Peyer's patch (tissue), 4 donors: ENCODE measurements at regions not wholly inside any gene's neighbourhood (a gene's known extent, or its start where the extent isn't known, plus 50 kb on each side); places are given as distances from the start of the nearest gene placed in this dataset.

Source experiments
- DNase-seq, 3 donors: peaks; one replicate each; pipeline ENCODE4 v3.0.0-alpha.2; 2017 to 2019
- H3K27ac ChIP-seq, 4 donors: fragments of 200-600 bp; sonication (generic); one replicate each; pipeline ENCODE4 v1.5.1; 2016 to 2019
- H3K27me3 ChIP-seq, 2 donors: fragments of 200-600 bp; sonication (generic); one replicate each; pipeline ENCODE4 v1.5.1; 2019
- H3K36me3 ChIP-seq, 3 donors: fragments of 200-600 bp; sonication (generic); one replicate each; pipeline ENCODE4 v1.5.1; 2016 to 2019
- H3K4me1 ChIP-seq, 4 donors: fragments of 200-600 bp; sonication (generic); one replicate each; pipeline ENCODE4 v1.5.1; 2016 to 2019
- H3K4me3 ChIP-seq, 4 donors: fragments of 200-600 bp; sonication (generic); 1 replicate in 3 of 4; 2 replicates in 1 of 4; pipeline ENCODE4 v1.5.1; 2016 to 2019; ENCODE audit warnings: mild to moderate bottlenecking in 1 of 4
- H3K9me3 ChIP-seq, 4 donors: fragments of 200-600 bp; sonication (generic); one replicate each; pipeline ENCODE4 v1.5.1; 2016 to 2019; ENCODE audit warnings: mild to moderate bottlenecking in 1 of 4
- CTCF ChIP-seq, 6 experiments: fragments of 450-650 bp in 4 of 6; fragments of 200-600 bp in 2 of 6; sonication (generic) in 1 of 6; IDR thresholded peaks; one replicate each; pipeline ENCODE4 v1.5.1; 2017 to 2019; ENCODE audit warnings: antibody characterized with exemption in 6 of 6, mild to moderate bottlenecking in 3 of 6, moderate library complexity in 1 of 6
- POLR2A ChIP-seq, 2 donors: fragments of 450-650 bp; IDR thresholded peaks; one replicate each; pipeline ENCODE4 v1.5.1; 2017; ENCODE audit warnings: antibody characterized with exemption in 2 of 2, mild to moderate bottlenecking in 2 of 2, moderate library complexity in 2 of 2

- H3K27ac ChIP-seq, result no peak overlapping the region
- no peak overlapping the region for H3K4me3 ChIP-seq
- TF ChIP-seq POLR2A (IDR thresholded peaks at IDR 0.05), result no peak
- DNase-seq, result no peak
- no peaks in the 10 kb centered on the region for H3K27me3 ChIP-seq
- H3K36me3 ChIP-seq, result no peaks in the 10 kb centered on the region
- H3K4me1 ChIP-seq, result no peaks in the 10 kb centered on the region
- H3K9me3 ChIP-seq, result no peaks in the 10 kb centered on the region
These were observed 69.8 kb upstream of the DNAH14 start for GRCh38 chr1:224859651-224860050.

- H3K27ac ChIP-seq, result no peak overlapping the region
- H3K27me3 ChIP-seq, result no peaks in the 10 kb centered on the region
- H3K36me3 ChIP-seq, result no peaks in the 10 kb centered on the region
- no peaks in the 10 kb centered on the region for H3K9me3 ChIP-seq
- TF ChIP-seq POLR2A (IDR thresholded peaks at IDR 0.05), result no peak
- no peak for TF ChIP-seq CTCF (IDR thresholded peaks at IDR 0.05)
- DNase-seq, result no peak
- no peaks in the 10 kb centered on the region for H3K4me1 ChIP-seq
- H3K4me3 ChIP-seq, result no peak overlapping the region
These were observed 68.8 kb upstream of the DNAH14 start for GRCh38 chr1:224860488-224861338.

GRCh38 chr1:224861339-224861716, 68.1 kb upstream of the DNAH14 start:
- no peak for DNase-seq
- no peaks in the 10 kb centered on the region for H3K27me3 ChIP-seq

GRCh38 chr1:224863486-224863885, 66.0 kb upstream of the DNAH14 start:
- TF ChIP-seq POLR2A (IDR thresholded peaks at IDR 0.05) (no peak), CTCF (IDR thresholded peaks at IDR 0.05) (no peak)

More at GRCh38 chr1:224861339-224861716, 68.1 kb upstream of the DNAH14 start:
- Histone ChIP-seq H3K27ac (no peak overlapping the region), H3K4me3 (no peak overlapping the region), H3K4me1 (no peaks in the 10 kb centered on the region), H3K9me3 (no peaks in the 10 kb centered on the region), H3K36me3 (no peaks in the 10 kb centered on the region)
- TF ChIP-seq POLR2A (IDR thresholded peaks at IDR 0.05), result no peak
- TF ChIP-seq CTCF (IDR thresholded peaks at IDR 0.05), result no peak

GRCh38 chr1:224864006-224864405, 65.5 kb upstream of the DNAH14 start:
- TF ChIP-seq POLR2A (IDR thresholded peaks at IDR 0.05), result no peak
- no peak for TF ChIP-seq CTCF (IDR thresholded peaks at IDR 0.05)
- Histone ChIP-seq H3K36me3 (no peaks in the 10 kb centered on the region), H3K27me3 (no peaks in the 10 kb centered on the region), H3K9me3 (no peaks in the 10 kb centered on the region), H3K4me1 (no peaks in the 10 kb centered on the region), H3K27ac (no peak overlapping the region), H3K4me3 (no peak overlapping the region)
- no peak for DNase-seq

More at GRCh38 chr1:224863486-224863885, 66.0 kb upstream of the DNAH14 start:
- Histone ChIP-seq H3K9me3 (no peaks in the 10 kb centered on the region), H3K27me3 (no peaks in the 10 kb centered on the region), H3K4me3 (no peak overlapping the region), H3K36me3 (no peaks in the 10 kb centered on the region), H3K27ac (no peak overlapping the region), H3K4me1 (no peaks in the 10 kb centered on the region)
- no peak for DNase-seq

- H3K36me3 ChIP-seq, result no peaks in the 10 kb centered on the region
- H3K9me3 ChIP-seq, result no peaks in the 10 kb centered on the region
- H3K4me1 ChIP-seq, result no peaks in the 10 kb centered on the region
- H3K4me3 ChIP-seq, result no peak overlapping the region
- no peak for DNase-seq
- no peaks in the 10 kb centered on the region for H3K27me3 ChIP-seq
- TF ChIP-seq POLR2A (IDR thresholded peaks at IDR 0.05) (no peak), CTCF (IDR thresholded peaks at IDR 0.05) (no peak)
- no peak overlapping the region for H3K27ac ChIP-seq
These were observed 64.0 kb upstream of the DNAH14 start for GRCh38 chr1:224865510-224865909.
